ENCODE measurements at regions not wholly inside any gene's neighbourhood (a gene's known extent, or its start where the extent isn't known, plus 50 kb on each side); places are given as distances from the start of the nearest gene placed in this dataset.

- TF ChIP-seq GATA2 (IDR thresholded peaks at IDR 0.05; ENCODE audit: low read depth, low read length) (no peak), GATA3 (IDR thresholded peaks at IDR 0.05; ENCODE audit: low read depth, low read length) (no peak)
Observed at GRCh38 chr3:110756705-110757104, 314.9 kb upstream of the NECTIN3 start.

All from SH-SY5Y (cell line).